Right lobe of liver (tissue), 6 donors: ENCODE measurements at regions not wholly inside any gene's neighbourhood (a gene's known extent, or its start where the extent isn't known, plus 50 kb on each side); places are given as distances from the start of the nearest gene placed in this dataset.

Source experiments
- ATAC-seq, 4 donors: fragments of 200-7000 bp; cut with Tn5 transposase; one replicate each; pipeline ENCODE4 v1.9.1; 2020; ENCODE audit warnings: mild to moderate bottlenecking in 4 of 4, moderate library complexity in 4 of 4
- DNase-seq, 3 donors: peaks; one replicate each; pipeline ENCODE4 v3.0.0-alpha.2; 2020
- H3K27ac ChIP-seq, 3 donors: fragments of 200-600 bp; one replicate each; pipeline ENCODE4 v1.8.0; 2022
- H3K27me3 ChIP-seq, 2 donors: fragments of 200-600 bp; one replicate each; pipeline ENCODE4 v1.8.0; 2022
- H3K36me3 ChIP-seq, 4 donors: fragments of 200-600 bp; sonication (generic) in 1 of 4; one replicate each; pipeline versions ENCODE4 v1.5.1 to v1.8.0; 2017 to 2022; ENCODE audit warnings: control low read depth in 1 of 4
- H3K4me1 ChIP-seq, 4 donors: fragments of 200-600 bp; sonication (generic) in 1 of 4; one replicate each; pipeline versions ENCODE4 v1.5.1 to v1.8.0; 2017 to 2022; ENCODE audit warnings: control low read depth in 1 of 4
- H3K4me3 ChIP-seq, 3 donors: fragments of 200-600 bp; one replicate each; pipeline ENCODE4 v1.8.0; 2022
- H3K9me3 ChIP-seq, 4 donors: fragments of 200-600 bp; sonication (generic) in 1 of 4; one replicate each; pipeline versions ENCODE4 v1.5.1 to v1.8.0; 2017 to 2022; ENCODE audit warnings: control low read depth in 1 of 4
- POLR2A ChIP-seq: fragments of 450-650 bp; IDR thresholded peaks from one replicate; pipeline ENCODE4 v1.6.1; 2017; ENCODE audit warnings: antibody characterized with exemption, mild to moderate bottlenecking
- WGBS: methylation state at CpG from one replicate; pipeline ENCODE4 v1.1.6; 2018; ENCODE audit warnings: low coverage, low lambda C conversion rate; ENCODE audit not compliant: insufficient coverage; ENCODE audit errors: missing lambda C conversion rate; 5-methylcytosine and 5-hydroxymethylcytosine counted together
- intact Hi-C, 2 donors: fragments of 100-400 bp; cut with DNase I; formaldehyde crosslinking; loops; one replicate each; pipeline versions ENCODE4 v1.11.2 to v1.14.1; 2022
- TF ChIP-seq, protein P1 (sequence below), 4 donors: fragments of 200-600 bp in 3 of 4; fragments of 450-650 bp in 1 of 4; IDR thresholded peaks; one replicate each; pipeline versions ENCODE4 v1.5.1 to v1.8.0; 2016 to 2022; ENCODE audit warnings: antibody characterized with exemption in 4 of 4, mild to moderate bottlenecking in 2 of 4
- donor health status: DM: no; HTN: yes; CAD: no.
- donor health status: DM: no; HTN: no; CAD: no.
- donor health status: DM: no; HTN: no; CAD: no.
- donor health status: DM: no; HTN: yes; CAD: no.
- donor health status: DM: no; HTN: yes; CAD: no.

DNA sequence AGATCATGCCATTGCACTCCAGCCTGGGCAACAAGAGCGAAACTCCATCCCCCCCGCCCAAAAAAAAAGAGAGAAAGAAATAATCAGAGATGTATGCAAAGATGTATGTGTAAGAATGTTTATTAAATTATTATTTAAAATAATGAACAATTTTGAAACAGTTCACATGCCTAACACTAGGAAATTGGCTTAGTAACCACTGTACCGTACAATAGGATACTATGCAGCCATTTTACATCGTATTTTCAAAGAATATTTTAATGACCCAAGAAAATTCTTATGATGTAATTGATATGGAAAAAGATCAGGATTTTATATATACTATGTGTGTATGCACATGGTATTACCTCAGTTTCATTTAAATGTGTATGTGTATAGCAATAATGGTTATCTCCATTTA is 190.5 kb downstream of the ZFP36L2 start:
- ATAC-seq: no peak

DNA sequence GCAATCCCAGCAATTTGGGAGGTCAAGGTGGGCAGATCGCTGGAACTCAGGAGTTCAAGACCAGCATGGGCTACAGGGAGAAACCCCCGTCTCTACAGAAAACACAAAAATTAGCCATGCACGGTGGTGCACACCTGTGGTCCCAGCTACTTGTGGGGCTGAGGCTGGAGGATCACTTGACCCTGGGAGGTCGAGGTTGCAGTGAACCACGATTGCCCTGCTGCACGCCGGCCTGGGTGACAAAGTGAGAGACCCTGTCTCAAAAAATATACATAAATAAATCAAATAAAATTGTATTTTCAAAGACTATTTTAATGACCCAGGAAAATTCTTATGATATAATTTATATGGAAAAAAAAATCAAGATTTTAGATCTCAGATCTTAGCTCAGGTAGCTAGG is 191.5 kb downstream of the ZFP36L2 start:
- Histone ChIP-seq H3K9me3 (no peaks in the 10 kb centered on the region), H3K27ac (no peak overlapping the region), H3K4me1 (no peaks in the 10 kb centered on the region), H3K36me3 (no peaks in the 10 kb centered on the region), H3K27me3 (no peaks in the 10 kb centered on the region), H3K4me3 (no peak overlapping the region)
- intact Hi-C loops: no loop called here
- TF ChIP-seq, protein P1, sequence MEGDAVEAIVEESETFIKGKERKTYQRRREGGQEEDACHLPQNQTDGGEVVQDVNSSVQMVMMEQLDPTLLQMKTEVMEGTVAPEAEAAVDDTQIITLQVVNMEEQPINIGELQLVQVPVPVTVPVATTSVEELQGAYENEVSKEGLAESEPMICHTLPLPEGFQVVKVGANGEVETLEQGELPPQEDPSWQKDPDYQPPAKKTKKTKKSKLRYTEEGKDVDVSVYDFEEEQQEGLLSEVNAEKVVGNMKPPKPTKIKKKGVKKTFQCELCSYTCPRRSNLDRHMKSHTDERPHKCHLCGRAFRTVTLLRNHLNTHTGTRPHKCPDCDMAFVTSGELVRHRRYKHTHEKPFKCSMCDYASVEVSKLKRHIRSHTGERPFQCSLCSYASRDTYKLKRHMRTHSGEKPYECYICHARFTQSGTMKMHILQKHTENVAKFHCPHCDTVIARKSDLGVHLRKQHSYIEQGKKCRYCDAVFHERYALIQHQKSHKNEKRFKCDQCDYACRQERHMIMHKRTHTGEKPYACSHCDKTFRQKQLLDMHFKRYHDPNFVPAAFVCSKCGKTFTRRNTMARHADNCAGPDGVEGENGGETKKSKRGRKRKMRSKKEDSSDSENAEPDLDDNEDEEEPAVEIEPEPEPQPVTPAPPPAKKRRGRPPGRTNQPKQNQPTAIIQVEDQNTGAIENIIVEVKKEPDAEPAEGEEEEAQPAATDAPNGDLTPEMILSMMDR (IDR thresholded peaks at IDR 0.05): no peak
- TF ChIP-seq POLR2A: no peak
- 89% methylated on average over 5 of the region's 7 CpGs for WGBS
- DNase-seq (no peak), ATAC-seq (no peak)

More for the DNA sequence above, 190.5 kb downstream of the ZFP36L2 start:
- 91% methylated on average over 2 of the region's 4 CpGs for WGBS
- Histone ChIP-seq H3K27me3 (no peaks in the 10 kb centered on the region), H3K36me3 (no peaks in the 10 kb centered on the region), H3K4me3 (no peak overlapping the region), H3K4me1 (no peaks in the 10 kb centered on the region), H3K9me3 (no peaks in the 10 kb centered on the region), H3K27ac (no peak overlapping the region)
- TF ChIP-seq, protein P1 (IDR thresholded peaks at IDR 0.05): no peak
- no peak for TF ChIP-seq POLR2A
- DNase-seq: no peak
- intact Hi-C loops: no loop called here

GRCh38 chr2:43034242-43034619 is 192.2 kb downstream of the ZFP36L2 start:
- ATAC-seq (no peak), DNase-seq (no peak)
- Histone ChIP-seq H3K36me3 (no peaks in the 10 kb centered on the region), H3K9me3 (no peaks in the 10 kb centered on the region), H3K4me1 (no peaks in the 10 kb centered on the region), H3K4me3 (no peak overlapping the region), H3K27ac (no peak overlapping the region), H3K27me3 (no peaks in the 10 kb centered on the region)
- WGBS: 93% methylated on average over 2 of the region's 2 CpGs
- intact Hi-C loops: no loop called here
- TF ChIP-seq, protein P1 (IDR thresholded peaks at IDR 0.05): no peak
- no peak for TF ChIP-seq POLR2A

GRCh38 chr2:43033466-43034241 is 192.8 kb downstream of the ZFP36L2 start:
- no peaks in the 10 kb centered on the region for H3K36me3 ChIP-seq
- 89% methylated on average over 6 of the region's 13 CpGs for WGBS
- no peak overlapping the region for H3K4me3 ChIP-seq
- no peak for ATAC-seq
- DNase-seq: no peak
- H3K4me1 ChIP-seq: no peaks in the 10 kb centered on the region
- no peak for TF ChIP-seq POLR2A
- TF ChIP-seq, protein P1 (IDR thresholded peaks at IDR 0.05): no peak
- intact Hi-C loops: no loop called here
- no peaks in the 10 kb centered on the region for H3K9me3 ChIP-seq
- H3K27me3 ChIP-seq: no peaks in the 10 kb centered on the region
- no peak overlapping the region for H3K27ac ChIP-seq

DNA sequence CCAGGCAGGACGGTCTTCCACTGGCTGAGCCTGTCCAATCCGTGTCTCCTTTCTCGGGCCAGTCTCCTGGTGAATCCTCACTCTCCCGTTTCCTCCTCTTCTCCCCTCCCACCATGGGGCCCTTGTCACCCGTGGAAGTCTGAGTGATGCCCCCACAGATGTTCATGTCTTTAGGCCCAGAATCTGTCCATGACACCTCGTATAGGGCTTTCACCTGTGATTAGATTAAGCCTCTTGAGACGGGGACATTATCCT is 193.5 kb downstream of the ZFP36L2 start:
- H3K4me1 ChIP-seq: no peaks in the 10 kb centered on the region
- TF ChIP-seq, protein P1 (IDR thresholded peaks at IDR 0.05): no peak
- TF ChIP-seq POLR2A: no peak
- ATAC-seq (no peak), DNase-seq (no peak)
- H3K27me3 ChIP-seq: no peaks in the 10 kb centered on the region
- peak overlapping the region in 1 of 3 donors; percentile 5 for H3K27ac ChIP-seq
- H3K9me3 ChIP-seq: no peaks in the 10 kb centered on the region
- WGBS: 89% methylated on average over 6 of the region's 7 CpGs
- intact Hi-C loops: no loop called here
- no peaks in the 10 kb centered on the region for H3K36me3 ChIP-seq
- no peak overlapping the region for H3K4me3 ChIP-seq
